Heart left ventricle (tissue), 13 donors: ENCODE measurements at regions not wholly inside any gene's neighbourhood (a gene's known extent, or its start where the extent isn't known, plus 50 kb on each side); places are given as distances from the start of the nearest gene placed in this dataset.

Experiments
- POLR2A ChIP-seq, 2 donors: fragments of 450-650 bp; IDR thresholded peaks; one replicate each; pipeline ENCODE4 v1.6.1; 2017; ENCODE audit warnings: antibody characterized with exemption in 2 of 2, mild to moderate bottlenecking in 2 of 2, moderate library complexity in 2 of 2
- TF ChIP-seq, protein P1 (sequence below), 12 donors: fragments of 200-600 bp; sonication (generic) in 4 of 12; IDR thresholded peaks; one replicate each; pipeline versions ENCODE4 v1.5.0 to v1.8.0; 2018 to 2022; ENCODE audit warnings: antibody characterized with exemption in 12 of 12, mild to moderate bottlenecking in 5 of 12
- donor health status: ischemic (EF 13 %, LVEDD 7.1; RV severe dilation, severe dysfunction).
- donor health status: DM: no; HTN: yes; CAD: no.
- donor health status: DM: no; HTN: no; CAD: no.
- donor health status: ischemic (EF 25% LVEDD 6.9; RV normal size, moderate dysfunction).
- donor health status: ischemic (EF 25% LVEDD 5.7; RV mildly dilated, moderate dysfunction).
- donor health status: ischemic (EF 35%, LVEDD 5.7; RV mildly dilated, moderate dysfunction).
- donor health status: nonischemic (EF 11% LVEDD 7.7; RV severe dilation, severe dysfunction).
- donor health status: DM: yes; HTN: yes; CAD: no.
- donor health status: PGD.
- donor health status: ischemic (EF 29% LVEDD 5.4; RV normal size, mild dysfunction).
- donor health status: nonischemic (EF 23%, LVEDD 6.1; RV moderate dilation, normal function).

- TF ChIP-seq, protein P1, sequence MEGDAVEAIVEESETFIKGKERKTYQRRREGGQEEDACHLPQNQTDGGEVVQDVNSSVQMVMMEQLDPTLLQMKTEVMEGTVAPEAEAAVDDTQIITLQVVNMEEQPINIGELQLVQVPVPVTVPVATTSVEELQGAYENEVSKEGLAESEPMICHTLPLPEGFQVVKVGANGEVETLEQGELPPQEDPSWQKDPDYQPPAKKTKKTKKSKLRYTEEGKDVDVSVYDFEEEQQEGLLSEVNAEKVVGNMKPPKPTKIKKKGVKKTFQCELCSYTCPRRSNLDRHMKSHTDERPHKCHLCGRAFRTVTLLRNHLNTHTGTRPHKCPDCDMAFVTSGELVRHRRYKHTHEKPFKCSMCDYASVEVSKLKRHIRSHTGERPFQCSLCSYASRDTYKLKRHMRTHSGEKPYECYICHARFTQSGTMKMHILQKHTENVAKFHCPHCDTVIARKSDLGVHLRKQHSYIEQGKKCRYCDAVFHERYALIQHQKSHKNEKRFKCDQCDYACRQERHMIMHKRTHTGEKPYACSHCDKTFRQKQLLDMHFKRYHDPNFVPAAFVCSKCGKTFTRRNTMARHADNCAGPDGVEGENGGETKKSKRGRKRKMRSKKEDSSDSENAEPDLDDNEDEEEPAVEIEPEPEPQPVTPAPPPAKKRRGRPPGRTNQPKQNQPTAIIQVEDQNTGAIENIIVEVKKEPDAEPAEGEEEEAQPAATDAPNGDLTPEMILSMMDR (IDR thresholded peaks at IDR 0.05): no peak
- TF ChIP-seq POLR2A (IDR thresholded peaks at IDR 0.05): no peak
Observed at GRCh38 chr2:107737756-107738155, 88.9 kb upstream of the RGPD4 start.
